GM19463 (cell line): ENCODE measurements at regions not wholly inside any gene's neighbourhood (a gene's known extent, or its start where the extent isn't known, plus 50 kb on each side); places are given as distances from the start of the nearest gene placed in this dataset.
"Not testable (repeated sequence)": the region's sequence is repeated elsewhere in the genome, so short reads cannot be mapped to it uniquely, and the experiment has no call there.

ENCODE experiments used
- ATAC-seq: cut with Tn5 transposase; IDR thresholded peaks from one replicate; pipeline ENCODE4 v1.9.1; 2021; ENCODE audit warnings: mild to moderate bottlenecking, moderate library complexity; ENCODE audit not compliant: unreplicated experiment

- no peak for ATAC-seq
These were observed 57.6 kb upstream of the USP6NL start for GRCh38 chr10:11668847-11669610.

GRCh38 chr10:11667756-11668155 is 56.3 kb upstream of the USP6NL start:
- ATAC-seq, result no peak

GRCh38 chr10:11663763-11664555 is 52.5 kb upstream of the USP6NL start:
- ATAC-seq, result peak; percentile 84

GRCh38 chr10:11663126-11663515 is 51.7 kb upstream of the USP6NL start:
- not testable (repeated sequence) for ATAC-seq

GRCh38 chr10:11661441-11661840 is 50.0 kb upstream of the USP6NL start:
- ATAC-seq, result no peak
